PC-3 (cell line): ENCODE measurements at regions not wholly inside any gene's neighbourhood (a gene's known extent, or its start where the extent isn't known, plus 50 kb on each side); places are given as distances from the start of the nearest gene placed in this dataset.

ENCODE experiments used
- CTCF ChIP-seq: fragments of 300-600 bp; sonication (generic); conservative IDR thresholded peaks from 2 replicates; pipeline ENCODE4 v1.5.1; 2017; ENCODE audit warnings: antibody characterized with exemption, low read depth, mild to moderate bottlenecking, low read length
- EZH2 ChIP-seq: fragments of 300-600 bp; sonication (generic); IDR thresholded peaks from one replicate; pipeline ENCODE4 v1.6.1; 2017; ENCODE audit warnings: antibody characterized with exemption, mild to moderate bottlenecking, low read length; ENCODE audit not compliant: unreplicated experiment

- TF ChIP-seq EZH2 (no peak), CTCF (no peak)
Measured at GRCh38 chr15:97761110-97761509, 199.4 kb upstream of the ARRDC4 start.
